ENCODE measurements at regions not wholly inside any gene's neighbourhood (a gene's known extent, or its start where the extent isn't known, plus 50 kb on each side); places are given as distances from the start of the nearest gene placed in this dataset.
"Not testable (repeated sequence)": the region's sequence is repeated elsewhere in the genome, so short reads cannot be mapped to it uniquely, and the experiment has no call there.

GRCh38 chr6:27146456-27146705 is 101.1 kb upstream of the PRSS16 start:
- TF ChIP-seq CTCF (IDR thresholded peaks at IDR 0.05); POLR2A (IDR thresholded peaks at IDR 0.05; ENCODE audit: low read depth): not testable (repeated sequence)
